ENCODE measurements at regions not wholly inside any gene's neighbourhood (a gene's known extent, or its start where the extent isn't known, plus 50 kb on each side); places are given as distances from the start of the nearest gene placed in this dataset.

DNA sequence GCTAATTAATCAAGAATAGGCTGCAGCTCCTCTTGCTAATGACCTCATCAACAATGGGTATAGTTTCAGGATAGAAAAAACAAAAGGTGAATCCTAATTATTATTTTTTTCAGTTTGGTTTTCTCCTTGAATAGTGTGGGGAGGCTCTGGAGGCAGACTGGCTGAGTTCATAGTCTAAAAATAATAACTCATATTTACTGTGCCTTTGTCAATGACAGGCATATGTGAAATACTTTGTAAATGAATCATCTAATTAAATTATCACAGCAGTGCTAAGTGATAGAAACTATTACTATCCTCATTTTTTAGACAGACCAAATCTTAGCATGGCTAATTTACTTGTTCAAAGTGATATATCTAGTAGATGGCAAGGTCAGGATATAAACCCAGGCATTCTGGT lies 1261.0 kb upstream of the SLC10A2 start:
- TF ChIP-seq, protein P1, sequence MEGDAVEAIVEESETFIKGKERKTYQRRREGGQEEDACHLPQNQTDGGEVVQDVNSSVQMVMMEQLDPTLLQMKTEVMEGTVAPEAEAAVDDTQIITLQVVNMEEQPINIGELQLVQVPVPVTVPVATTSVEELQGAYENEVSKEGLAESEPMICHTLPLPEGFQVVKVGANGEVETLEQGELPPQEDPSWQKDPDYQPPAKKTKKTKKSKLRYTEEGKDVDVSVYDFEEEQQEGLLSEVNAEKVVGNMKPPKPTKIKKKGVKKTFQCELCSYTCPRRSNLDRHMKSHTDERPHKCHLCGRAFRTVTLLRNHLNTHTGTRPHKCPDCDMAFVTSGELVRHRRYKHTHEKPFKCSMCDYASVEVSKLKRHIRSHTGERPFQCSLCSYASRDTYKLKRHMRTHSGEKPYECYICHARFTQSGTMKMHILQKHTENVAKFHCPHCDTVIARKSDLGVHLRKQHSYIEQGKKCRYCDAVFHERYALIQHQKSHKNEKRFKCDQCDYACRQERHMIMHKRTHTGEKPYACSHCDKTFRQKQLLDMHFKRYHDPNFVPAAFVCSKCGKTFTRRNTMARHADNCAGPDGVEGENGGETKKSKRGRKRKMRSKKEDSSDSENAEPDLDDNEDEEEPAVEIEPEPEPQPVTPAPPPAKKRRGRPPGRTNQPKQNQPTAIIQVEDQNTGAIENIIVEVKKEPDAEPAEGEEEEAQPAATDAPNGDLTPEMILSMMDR (IDR thresholded peaks at IDR 0.05), result no peak
- TF ChIP-seq POLR2A (IDR thresholded peaks at IDR 0.05), result no peak

Measured in thyroid gland (tissue), 4 donors.